ENCODE measurements at regions not wholly inside any gene's neighbourhood (a gene's known extent, or its start where the extent isn't known, plus 50 kb on each side); places are given as distances from the start of the nearest gene placed in this dataset.
"Not testable (repeated sequence)": the region's sequence is repeated elsewhere in the genome, so short reads cannot be mapped to it uniquely, and the experiment has no call there.

DNA sequence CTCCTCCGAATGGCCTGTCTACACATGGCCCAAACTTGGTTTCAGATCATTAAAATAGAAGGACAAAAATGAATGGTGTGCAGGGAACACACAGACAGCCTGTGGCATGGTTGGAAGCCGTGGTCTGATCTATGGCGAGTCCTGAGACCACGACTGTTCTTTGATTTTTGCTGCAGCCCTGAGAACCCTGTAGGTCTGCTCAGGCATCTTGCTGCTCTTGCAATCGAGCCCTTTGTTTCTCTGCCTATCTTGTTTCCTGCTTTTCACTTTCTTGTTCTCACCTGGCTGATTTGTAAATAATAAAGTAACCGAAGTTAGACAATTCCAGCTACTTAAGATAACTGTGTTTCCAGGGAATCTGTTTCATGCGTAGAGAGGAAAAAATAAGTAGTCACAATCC is 54.1 kb upstream of the NBPF9 start:
- not testable (repeated sequence) for DNase-seq (ENCODE audit: low read depth, low spot score)

DNA sequence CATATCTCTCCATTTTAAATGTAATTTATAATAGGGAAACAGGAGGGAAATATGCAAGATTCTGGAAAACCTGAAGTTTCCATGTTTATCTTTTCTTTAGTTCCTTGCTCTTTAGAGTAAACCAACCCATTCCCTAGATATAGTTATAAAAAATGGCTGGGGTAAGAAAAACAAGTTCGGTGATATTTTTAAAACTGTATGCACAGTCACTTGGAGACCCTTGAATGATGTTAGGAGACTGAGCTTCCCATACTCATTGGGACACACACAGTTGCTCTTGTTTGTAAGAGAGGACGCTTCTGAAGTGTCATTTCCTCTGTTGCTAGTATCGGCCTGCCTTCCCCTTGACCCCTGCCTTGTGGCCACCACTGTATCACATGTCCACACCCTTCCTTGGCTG is 55.0 kb upstream of the NBPF9 start:
- DNase-seq (ENCODE audit: low read depth, low spot score), result not testable (repeated sequence)

DNA sequence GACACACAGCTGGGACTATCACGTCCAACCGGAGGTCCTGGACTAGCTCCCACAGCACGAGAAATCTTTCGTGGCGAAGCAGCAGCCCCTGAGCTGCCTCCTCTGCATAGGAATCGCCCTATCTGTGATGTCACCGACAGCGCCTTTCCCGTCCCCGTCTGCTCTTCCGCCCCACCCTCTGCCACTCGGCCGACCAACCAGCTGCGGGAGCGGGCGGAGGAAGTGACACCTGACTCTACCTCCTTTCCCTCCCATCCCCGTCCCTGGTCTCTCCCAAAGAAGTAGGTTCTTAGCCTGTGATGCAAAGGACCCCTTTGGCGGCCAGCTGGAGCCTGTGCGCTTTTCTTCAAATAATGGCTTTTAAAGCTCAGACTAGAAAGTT is 59.7 kb upstream of the NBPF9 start:
- not testable (repeated sequence) for DNase-seq (ENCODE audit: low read depth, low spot score)

DNA sequence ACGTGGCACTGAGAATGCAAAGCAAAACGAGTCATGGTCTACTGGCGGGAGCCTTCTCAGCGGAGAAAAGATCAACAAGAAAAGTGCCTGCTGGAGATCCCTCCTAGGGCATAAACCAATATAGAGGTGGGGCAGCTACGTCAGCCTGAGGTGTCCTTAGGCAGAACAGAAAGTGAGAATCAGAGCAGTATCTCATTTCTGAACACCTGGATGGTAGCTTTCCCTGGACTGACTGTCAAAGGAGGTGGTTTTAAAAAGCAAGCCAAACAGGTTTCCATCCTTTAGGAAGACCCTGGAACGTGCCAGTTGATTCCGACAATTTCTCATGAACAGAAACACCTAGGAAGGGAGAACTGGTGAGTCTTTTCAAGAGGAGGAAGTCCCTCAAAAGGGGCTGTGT is 71.4 kb upstream of the NBPF9 start:
- DNase-seq (ENCODE audit: low read depth, low spot score), result not testable (repeated sequence)

DNA sequence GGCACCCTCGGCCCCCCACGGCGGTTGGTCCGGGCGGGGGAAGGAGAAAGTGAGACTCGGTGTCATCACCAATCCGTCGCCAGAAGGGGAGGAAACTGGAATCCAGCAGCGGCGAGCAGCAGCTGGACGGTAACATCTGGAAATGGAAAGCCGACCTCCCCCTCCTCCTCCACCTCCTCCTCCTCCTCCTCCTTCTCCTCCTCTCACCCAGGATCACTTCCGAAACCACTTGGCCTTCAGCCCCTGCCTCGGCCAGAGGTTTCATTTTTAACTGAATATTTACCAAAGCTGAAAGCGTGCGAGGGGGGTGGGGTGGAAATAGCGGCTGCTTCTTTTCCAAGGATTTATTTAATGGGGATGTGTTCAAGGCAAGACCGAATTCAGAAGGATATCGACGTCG is 72.5 kb upstream of the NBPF9 start:
- DNase-seq (ENCODE audit: low read depth, low spot score), result not testable (repeated sequence)

DNA sequence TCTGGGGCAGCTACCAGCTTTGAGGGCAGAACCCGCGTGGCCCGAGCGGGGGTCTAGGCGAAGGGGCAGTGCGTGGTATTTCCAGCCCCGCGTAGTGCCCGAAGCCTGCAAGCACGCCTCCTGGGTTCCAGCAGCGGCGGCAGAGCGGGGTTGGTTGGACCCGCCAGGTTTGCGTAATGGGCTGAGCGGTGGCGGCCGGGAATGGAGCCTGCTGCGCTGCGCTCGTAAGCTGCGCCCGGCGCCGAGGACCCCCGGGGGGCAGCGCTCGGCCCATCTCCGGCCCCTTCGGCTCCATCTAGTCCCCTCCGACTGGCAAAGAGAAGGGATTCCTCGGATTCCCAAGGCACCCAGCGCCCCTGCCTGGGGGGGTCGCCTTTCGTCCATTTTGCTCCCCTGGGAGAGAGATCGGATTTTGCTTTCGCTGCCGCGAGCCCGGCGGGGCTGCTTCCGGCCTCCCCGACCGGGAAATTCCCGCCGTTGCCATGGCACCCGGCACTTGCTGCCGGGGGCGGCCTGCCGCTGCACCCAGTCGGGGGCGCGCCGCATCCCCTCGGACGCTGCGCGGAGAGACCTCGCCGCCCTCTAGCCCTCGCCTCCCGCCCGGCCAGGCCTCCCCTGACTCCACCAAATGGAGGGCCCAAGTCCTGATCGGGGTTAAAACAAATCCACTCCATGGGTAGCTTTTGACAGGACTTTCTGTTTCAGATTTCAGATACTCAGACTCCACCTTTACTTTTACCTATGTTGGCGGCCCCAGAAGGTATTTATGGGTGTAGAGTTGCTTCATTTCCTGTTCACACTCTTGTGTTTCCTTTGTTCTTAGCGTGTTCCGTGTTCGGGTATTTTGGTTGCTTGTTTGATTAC is 73.3 kb upstream of the NBPF9 start:
- not testable (repeated sequence) for DNase-seq (ENCODE audit: low read depth, low spot score)

DNA sequence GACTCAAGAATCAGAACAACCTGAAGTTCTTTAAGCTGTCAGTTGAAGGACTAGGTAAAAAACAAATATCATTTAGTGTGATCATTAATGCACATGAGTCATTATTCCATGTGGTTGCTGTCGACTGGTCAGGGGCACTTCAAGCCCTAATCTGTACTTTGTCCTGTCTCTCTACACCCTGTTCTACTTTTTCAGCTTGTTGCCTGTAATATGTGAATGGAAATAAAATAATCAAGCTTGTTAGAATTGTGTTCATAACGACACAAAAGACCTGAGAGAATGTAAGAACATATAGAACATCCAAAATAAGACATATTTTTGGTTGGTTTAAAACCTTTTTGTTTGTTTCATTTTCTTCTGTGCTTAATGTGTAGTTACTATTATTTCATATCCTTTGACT is 87.4 kb upstream of the NBPF9 start:
- not testable (repeated sequence) for DNase-seq (ENCODE audit: low read depth, low spot score)

DNA sequence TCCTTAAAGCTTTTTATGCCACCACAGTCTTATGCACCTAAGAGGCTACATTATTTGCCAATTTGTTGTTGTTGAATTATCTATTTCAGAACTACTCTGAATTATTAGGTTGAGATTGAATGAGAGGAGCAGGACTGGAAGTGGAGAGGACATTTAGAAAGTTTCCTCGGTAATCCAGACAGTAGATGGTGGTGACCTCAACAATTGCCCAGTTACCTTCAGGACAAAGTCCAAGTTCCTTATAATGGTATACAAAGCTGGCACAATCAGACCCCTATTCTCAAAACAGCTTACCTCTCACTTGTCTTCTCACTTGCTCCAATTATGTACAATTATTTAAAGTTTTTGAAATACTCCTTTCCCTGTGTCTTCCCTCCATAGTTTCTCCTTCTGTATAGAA is 93.3 kb upstream of the NBPF9 start:
- not testable (repeated sequence) for DNase-seq (ENCODE audit: low read depth, low spot score)

DNA sequence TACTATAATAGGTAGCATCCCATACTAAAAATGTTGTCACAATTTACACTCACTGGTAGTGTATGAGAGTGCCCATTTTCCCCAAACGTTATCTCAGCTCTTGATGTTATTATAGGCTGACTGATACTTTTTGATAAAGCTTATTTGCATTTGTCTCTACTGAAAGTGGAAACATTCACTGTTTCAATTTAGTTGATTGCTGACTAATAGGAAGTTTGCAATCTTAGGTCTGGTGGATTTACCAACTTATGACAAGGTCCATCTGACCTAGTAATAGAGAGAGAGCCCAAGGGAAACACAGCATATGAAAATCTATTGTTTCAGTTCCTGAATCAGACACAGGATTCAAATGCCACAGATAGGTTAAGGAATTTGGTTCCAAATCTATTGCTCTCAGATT is 97.2 kb upstream of the NBPF9 start:
- DNase-seq (ENCODE audit: low read depth, low spot score), result not testable (repeated sequence)

DNA sequence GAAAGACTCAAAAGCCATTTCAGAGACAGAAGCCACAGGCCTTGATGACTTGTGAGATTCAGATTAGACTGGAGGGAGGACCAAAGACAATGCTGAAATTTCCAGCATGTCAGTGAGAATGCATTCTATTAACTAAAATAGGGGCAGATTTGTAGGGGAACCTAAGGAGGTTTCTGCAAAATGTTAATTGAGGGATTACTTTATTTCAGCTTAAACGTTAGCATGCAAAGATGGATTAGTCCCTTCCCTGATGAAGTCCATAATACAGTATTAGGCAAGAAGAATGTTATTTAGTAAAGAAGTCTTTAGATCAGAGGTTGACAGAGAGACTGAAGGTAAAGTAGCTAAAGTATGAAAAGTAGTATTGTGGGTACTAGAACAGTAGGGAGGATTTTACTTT is 98.9 kb upstream of the NBPF9 start:
- DNase-seq (ENCODE audit: low read depth, low spot score), result not testable (repeated sequence)

DNA sequence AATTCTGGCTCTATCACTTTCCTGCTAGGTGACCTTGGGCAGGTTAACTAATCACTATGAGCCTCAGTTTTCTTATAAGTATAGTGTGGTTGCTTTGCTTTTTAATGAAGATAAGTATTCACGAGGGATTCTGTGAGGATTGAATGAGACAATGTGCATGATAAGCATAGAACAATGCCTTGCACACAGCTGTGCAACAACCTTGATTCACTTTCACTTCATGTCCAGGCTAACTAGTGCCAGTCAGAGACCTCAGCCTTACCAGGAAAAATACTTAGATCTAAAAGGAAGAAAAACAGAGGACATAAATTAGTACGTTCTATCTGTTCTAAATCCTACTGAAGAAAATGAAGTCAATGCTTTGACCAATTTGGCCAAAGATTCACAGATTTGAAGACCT is 101.0 kb upstream of the NBPF9 start:
- not testable (repeated sequence) for DNase-seq (ENCODE audit: low read depth, low spot score)

DNA sequence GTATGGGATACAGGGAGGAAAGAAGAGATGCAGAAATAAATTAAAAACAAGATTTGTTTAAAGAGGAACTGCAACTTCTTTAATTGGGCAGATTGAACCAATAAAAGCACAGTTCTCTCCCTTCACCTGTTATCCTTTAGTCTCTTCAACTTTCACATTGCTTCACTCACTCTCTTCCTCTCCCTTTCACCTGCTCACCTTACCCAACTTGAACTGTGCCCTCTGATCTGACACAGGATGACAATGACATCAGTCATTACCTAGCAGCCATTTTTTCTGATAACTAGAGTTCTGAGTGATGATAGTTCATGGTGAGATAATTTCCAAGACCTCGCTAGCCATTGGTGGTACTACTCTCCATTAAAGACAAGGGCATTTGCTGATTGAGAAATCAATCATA is 105.5 kb upstream of the NBPF9 start:
- DNase-seq (ENCODE audit: low read depth, low spot score), result not testable (repeated sequence)

DNA sequence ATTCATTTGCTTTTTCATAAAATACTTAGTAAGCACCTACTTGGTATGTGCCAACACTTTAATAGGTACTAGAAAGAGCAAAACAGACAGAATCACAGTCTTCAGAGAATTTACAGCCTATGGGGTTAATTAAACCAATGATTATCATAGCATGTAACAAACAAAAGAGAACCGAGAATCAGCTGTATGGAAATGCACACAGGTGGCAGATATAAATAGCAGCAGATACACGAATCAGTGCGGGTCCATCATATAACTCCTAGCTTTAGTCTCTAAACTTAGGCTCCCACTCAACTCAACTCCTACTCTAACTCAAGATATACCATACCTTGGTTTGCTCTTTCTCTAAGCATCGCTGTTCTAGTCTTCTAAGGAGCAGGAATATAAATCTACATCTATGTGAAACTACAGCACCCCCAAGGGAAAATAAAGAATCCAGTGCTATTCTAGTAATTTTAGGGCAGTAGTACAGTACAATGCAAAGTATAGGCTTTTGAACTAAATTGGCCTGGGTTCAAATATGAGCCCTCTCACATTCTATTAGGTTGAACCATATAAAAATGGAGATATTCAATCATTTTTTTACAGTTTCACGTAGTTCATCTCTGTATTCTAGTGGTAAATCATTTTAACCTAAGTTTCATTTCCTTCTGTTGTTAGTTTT is 108.5 kb upstream of the NBPF9 start:
- DNase-seq (ENCODE audit: low read depth, low spot score), result not testable (repeated sequence)

DNA sequence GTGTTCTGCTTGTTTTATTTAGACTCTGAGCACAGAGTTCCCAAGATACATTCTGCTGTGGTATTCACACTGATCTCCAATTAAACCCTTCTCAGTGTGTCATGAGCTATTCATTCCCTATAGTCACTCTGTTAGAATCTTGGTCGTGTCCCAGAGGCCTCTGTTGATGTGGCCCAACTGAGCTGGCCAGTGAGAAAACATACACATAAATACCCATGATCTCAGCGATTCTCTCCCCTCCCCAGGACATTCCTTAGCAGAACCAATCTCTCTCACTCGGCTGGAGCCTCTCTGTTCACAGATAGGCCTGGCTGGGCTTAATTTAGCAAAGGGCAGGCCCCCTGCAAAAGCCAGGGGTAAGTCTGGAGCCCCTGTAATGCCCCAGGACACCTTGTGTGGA is 109.6 kb upstream of the NBPF9 start:
- DNase-seq (ENCODE audit: low read depth, low spot score), result not testable (repeated sequence)

DNA sequence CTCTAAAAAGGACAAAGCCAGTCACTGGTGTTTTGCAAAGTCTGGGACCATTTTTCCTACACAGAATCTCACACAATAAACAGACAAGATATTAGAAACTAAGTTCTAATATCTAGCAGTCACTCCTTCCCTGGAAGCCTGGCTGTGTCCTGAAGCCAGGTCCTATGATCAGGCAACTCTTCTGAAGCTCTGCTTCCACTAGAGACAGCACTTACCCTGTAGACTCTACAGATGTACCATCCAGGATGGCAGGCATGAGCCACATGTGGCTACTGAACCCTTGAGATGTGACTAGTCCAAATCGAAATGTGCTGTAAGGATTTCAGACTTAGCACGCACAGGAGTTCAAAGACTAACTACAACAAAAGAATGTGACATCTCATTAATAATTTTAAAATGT is 110.3 kb upstream of the NBPF9 start:
- DNase-seq (ENCODE audit: low read depth, low spot score), result not testable (repeated sequence)

DNA sequence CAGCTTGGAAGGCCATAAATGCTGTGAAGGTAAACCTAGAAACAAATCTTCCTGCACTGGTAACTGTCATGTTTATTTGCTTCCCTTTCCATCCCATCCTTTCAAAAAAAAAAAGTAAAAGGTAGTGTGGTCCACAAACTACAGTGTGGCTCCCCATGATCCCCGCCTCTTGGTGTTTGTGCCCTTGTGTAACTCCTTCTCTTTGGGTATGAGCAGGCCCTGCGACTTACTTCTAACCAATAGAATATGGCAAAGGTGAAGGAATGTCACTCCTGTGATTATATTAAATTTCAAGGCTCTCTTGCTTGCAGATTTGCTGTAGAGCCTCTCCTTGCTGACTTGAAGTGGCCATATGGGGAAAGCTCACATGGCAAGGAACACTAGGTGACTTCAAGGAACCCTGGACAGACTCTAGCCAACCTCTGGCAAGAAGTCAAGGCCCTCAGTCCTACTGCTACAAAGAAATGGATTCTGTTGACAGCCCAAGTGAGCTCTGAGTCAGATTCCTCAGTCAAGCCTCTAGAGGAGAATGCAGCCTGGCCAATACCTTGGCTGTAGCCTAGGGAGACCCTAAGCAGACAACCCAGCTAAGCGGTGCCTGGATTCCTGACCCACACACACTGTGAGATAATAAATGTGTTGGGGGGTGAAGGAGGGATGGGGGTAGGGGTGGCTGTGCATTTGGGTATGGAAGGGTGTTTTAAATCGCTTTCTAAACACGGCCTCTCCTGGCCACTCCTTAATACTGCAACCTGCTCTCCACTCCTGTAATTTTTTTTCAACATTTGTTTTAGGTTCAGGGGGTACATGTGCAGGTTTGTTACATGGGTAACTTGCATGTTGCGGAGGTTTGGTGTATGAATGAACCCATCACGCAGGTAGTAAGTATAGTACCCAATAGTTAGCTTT is 115.0 kb upstream of the NBPF9 start:
- not testable (repeated sequence) for DNase-seq (ENCODE audit: low read depth, low spot score)

DNA sequence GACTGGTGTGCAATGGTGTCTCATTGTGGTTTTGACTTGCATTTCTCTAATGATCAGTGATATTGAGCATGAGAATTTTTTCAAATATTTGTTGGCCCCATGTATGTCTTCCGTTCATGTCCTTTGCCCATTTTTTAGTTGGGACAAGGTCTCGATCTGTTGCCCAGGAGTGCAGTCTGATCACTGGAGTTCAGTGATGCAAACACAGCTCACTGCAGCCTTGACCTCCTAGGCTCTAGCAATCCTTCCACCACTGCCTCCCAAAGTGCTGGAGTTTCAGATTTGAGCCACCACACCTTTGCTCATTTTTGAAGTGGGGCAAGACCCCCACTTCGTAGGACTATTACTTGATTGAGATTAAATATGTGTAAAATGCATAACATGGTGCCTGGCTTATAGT is 116.2 kb upstream of the NBPF9 start:
- not testable (repeated sequence) for DNase-seq (ENCODE audit: low read depth, low spot score)

DNA sequence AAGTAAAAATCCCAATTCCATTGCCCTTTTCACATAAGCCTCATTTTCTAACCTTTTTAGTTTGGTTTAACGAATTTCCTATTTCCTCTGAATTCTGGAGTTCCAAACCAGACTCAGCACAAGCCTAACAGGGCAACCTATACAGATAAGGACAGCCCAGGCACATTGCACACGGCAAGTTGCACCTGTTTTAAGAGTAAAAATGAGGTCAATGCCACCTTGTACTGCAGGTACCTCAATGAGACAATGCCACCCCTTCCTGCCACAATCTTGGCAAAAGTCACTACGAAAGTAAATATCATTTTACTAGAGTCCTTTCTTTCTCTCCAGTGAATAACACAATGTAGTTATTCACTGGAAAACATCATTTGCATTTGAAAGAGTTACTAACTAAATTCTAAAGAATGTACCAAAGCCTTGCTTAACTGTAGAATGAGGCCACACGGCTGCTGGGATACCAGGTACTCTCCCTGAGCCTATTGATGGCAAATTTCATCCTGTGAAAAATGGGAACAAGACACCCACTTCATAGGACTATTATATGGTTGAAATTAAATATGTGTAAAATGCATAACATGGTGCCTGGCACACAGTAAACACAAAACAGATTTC is 117.2 kb upstream of the NBPF9 start:
- not testable (repeated sequence) for DNase-seq (ENCODE audit: low read depth, low spot score)

DNA sequence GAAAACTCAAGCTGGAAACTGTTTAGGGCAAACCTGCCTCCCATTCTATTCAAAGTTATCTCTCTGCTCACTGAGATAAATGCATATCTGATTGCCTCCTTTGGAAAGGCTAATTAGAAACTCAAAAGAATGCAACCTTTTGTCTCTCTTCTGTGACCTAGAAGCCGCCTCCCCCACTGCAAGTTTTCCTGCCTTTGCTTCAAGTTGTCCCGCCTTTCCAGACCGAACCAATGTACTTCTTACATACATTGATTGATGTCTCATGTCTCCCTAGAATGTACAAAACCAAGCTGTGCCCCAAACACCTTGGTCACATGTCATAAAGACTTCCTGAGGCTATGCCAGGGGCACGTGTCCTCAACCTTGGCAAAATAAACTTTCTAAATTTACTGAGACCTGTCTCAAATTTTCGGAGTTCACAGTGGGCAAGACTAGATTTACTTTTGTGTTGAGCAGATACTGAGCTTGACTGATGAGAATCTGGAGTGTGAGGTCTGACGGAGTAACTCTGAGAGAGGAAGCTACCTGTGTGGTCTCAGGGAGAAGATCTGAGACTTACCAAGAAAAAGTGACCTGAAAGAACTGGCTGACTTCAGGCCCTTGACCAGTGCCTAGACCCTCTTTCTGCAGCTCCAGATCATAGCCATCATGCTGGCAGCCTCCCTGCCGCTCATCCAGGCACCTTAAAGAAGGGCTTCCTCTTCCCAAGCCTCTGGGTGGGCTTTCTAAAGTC is 124.7 kb upstream of the NBPF9 start:
- not testable (repeated sequence) for DNase-seq (ENCODE audit: low read depth, low spot score)

DNA sequence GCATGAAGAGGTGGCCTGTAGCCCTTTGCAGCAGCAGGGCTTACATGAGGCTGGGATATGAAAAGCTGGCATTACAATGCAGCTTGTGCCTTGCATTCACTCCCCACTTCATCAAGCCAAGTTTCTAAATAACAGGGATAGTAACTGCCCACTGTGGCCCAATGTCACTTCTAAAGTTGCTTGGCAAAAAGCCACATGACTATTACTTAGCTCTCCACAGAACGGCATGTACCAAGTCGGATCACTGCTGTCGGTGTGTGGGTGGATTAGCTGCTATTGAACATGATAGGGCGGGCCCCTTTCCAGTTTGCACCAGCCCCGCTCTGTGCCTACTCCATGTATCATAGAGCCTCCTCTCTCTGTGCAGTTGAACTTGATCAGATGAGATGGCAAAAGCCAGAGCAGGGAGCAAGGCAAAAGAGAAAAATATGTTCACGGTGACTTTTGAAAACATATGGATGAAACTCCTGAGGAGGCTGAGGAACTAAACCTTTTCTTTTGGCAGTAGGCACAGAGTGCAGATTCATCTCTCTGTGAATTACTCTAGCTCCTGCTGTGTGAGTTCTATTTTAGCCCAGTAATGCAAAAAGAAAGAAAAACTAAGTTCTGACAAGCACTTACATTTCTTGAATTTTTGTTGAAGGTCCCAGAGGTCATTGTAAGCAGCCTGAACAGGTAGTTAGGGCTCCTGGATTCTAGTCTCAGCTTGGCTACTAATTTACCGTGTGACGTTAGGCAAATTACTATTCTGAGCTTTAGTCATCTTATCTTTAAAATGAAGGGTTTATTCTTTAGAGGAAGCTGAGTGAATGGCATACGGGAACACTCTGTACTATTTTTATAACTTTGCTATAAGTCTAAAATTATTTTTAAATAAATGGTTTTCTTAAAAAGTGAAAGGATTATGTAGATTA is 125.6 kb upstream of the NBPF9 start:
- DNase-seq (ENCODE audit: low read depth, low spot score), result not testable (repeated sequence)

Data from brain pericyte (primary cell).